ENCODE measurements at regions not wholly inside any gene's neighbourhood (a gene's known extent, or its start where the extent isn't known, plus 50 kb on each side); places are given as distances from the start of the nearest gene placed in this dataset.
"Not testable (repeated sequence)": the region's sequence is repeated elsewhere in the genome, so short reads cannot be mapped to it uniquely, and the experiment has no call there.

DNA sequence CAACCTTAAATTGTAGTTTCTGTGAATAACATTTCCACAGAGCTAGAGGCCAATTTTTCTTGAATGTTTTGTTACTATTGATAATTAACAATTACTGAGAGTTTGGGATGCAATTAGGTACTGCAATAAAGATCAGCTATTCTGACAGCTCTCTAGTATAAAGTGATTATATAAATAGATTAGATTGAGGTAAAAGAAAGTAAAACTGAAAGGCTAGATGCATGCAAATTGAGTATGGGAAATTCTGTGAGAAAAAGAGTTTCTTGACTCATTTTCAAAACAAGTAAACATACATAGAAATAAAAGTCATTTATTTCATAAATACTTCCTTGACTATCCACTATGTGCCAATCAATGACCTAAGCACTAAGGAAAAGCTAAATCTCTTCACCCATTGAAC is 1087.5 kb upstream of the ATXN8OS start:
- no peak for DNase-seq
- in situ Hi-C loops (cut with MboI; ENCODE audit: low pct_unique_long_range_greater_than_20kb, low sequenced_read_pairs) = no loop called here

DNA sequence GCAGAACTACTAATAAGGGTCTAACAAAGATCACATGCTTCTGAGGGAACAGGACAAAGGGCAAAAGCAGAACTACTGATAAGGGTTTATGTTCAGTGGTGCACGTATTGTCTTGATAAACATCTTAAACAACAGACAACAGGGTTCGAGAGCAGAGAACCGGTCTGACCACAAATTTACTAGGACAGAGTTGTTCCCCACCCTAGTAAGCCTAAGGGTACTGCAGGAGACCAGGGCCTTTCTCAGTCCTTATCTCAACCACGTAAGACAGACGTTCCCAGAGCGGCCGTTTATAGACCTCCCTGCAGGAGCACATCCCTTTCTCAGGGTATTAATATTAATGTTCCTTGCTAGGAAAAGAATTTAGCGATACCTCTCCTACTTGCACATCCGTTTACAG is 1089.5 kb upstream of the ATXN8OS start:
- in situ Hi-C loops (cut with MboI; ENCODE audit: low pct_unique_long_range_greater_than_20kb, low sequenced_read_pairs) = not testable (repeated sequence)
- peak; percentile 65 for DNase-seq

DNA sequence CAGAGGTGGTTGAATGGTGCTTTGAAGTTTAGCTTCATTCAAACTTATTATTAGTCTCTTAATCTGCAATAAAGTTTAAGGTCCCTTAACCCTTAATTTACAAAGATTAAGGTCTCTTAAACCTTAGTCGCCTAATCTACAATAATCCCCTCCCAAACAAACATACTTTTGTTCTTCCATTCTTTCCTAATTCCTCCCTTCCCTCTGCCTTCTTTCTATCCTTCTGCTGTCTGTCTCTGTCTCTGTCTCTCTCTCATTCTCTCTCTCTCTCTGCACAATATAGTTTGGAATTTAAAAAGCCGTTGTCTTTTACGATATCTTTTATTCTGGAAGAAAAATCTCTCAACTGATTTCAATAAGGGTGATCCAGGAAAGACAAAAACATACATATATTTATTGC is 1096.8 kb upstream of the ATXN8OS start:
- DNase-seq = no peak
- in situ Hi-C loops (cut with MboI; ENCODE audit: low pct_unique_long_range_greater_than_20kb, low sequenced_read_pairs) = no loop called here

DNA sequence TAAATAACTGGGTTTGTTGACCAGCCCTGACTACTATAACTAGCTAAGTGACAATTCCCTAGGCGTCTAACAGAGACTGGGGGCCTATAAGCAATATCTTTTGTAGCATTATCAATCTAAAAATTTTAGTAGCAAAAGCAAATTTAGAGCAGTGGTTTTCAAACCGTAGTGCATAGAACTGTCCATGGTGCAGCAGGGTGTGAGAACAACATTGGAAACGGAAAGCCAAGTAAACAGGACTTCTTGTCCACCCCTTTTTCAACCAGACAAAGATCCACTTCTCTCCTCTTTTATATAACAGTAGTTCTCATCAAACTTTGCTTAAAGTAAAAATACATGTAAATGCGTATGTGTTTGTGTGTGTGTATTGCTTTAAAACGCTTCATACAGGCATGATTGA is 1099.1 kb upstream of the ATXN8OS start:
- in situ Hi-C loops (cut with MboI; ENCODE audit: low pct_unique_long_range_greater_than_20kb, low sequenced_read_pairs) = no loop called here
- DNase-seq = no peak

DNA sequence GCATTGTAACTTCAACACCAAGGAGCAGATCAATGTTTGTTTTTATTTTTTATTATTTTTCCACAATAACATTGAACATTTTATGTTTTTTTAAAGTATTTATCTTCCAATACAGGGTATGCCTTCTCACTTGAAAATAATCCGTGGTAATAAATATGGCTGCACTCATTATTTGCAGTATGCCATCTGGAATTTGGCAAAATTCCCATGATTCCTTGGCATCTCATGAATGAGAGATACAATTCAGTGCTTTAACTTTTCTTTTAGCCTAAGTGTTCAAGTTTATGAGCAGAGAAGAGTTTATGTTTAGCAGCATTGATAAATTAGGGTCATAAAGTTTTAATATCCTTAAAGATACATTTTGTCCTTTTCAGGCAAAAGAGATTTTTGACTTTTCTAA is 1109.6 kb upstream of the ATXN8OS start:
- in situ Hi-C loops (cut with MboI; ENCODE audit: low pct_unique_long_range_greater_than_20kb, low sequenced_read_pairs) = no loop called here
- DNase-seq = no peak

DNA sequence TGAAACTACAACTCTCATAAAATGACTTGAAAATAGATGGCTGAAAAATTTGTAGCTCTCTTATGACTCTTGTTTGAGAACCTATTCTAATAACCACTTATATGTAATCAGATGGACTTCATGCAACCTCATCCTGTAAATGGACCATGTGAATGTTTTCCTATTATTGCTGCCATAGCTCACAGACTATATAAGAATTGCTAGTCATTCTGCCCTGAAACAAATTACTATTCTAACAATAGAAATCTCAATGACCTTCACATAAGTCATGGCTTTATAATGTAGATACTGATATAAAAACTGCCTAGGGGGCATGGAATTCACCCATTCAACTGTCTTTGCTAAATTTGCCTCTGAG is 1111.0 kb upstream of the ATXN8OS start:
- DNase-seq = no peak
- in situ Hi-C loops (cut with MboI; ENCODE audit: low pct_unique_long_range_greater_than_20kb, low sequenced_read_pairs) = no loop called here

DNA sequence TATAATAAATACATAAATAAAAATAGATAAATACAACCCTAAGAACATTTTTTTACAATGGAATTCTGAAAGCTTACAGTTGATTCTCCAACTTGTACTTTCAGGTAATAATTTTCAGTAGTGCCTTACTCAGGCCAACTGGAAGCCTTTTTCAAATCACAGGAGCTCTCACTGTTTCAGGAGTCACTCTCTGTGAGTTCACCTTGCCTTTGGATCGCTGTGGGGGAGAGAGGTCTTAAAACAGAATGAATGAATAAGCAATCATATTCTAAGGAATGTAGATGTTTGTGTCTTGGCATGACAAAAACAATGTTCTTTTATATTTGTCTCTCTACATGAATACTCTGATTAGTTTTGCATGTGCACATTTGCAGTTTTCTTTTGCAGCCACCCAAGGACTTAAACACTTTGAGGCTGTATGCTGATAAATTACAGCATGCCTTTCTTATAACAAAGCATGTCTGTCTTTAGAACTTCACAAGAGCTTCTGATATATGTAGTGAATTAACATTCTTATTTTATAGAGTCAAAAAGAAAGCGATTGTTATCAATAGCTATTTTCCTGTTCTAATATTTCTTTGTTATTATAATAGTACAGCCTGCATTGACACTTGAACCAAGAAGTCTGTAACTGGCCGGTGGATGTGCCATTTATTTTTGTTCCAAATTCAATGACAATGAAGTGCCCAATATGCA is 1111.5 kb upstream of the ATXN8OS start:
- in situ Hi-C loops (cut with MboI; ENCODE audit: low pct_unique_long_range_greater_than_20kb, low sequenced_read_pairs) = no loop called here
- DNase-seq = no peak

DNA sequence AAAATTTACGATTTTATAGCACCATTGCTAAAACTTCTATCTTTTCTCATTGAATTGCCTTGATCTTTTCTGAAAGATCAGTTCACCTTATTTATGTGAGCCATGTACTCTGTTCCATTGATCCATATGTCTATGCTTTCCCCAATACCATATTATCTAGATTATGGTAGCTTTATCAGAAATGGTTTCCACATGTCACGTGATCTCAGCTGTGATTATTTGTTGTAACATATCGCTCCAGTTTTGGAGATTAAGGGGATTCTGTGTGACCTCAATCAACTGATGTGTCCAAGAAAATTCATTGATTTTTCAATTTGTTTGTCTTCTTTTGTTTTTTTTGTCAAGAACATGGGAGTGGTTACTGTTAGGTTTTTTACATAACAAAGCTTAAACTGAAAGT is 1114.5 kb upstream of the ATXN8OS start:
- in situ Hi-C loops (cut with MboI; ENCODE audit: low pct_unique_long_range_greater_than_20kb, low sequenced_read_pairs) = no loop called here
- DNase-seq = no peak

DNA sequence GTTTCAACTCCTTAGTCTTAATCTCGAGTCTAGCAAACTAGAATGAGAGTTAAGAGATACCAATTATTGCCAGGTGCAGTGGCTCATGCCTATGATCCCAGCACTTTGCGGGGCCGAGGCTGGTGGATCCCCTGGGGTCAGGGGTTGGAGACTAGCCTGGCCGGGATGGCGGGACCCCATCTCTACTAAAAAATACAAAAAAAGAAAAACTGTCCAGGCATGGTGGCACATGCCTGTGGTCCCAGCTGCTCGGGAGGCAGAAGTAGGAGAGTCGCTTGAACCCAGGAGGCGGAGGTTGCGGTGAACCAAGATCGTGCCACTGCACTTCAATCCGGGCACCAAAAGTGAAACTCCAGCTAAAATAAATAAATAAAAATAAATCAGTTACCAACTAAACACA is 1119.5 kb upstream of the ATXN8OS start:
- in situ Hi-C loops (cut with MboI; ENCODE audit: low pct_unique_long_range_greater_than_20kb, low sequenced_read_pairs) = no loop called here
- DNase-seq = no peak

DNA sequence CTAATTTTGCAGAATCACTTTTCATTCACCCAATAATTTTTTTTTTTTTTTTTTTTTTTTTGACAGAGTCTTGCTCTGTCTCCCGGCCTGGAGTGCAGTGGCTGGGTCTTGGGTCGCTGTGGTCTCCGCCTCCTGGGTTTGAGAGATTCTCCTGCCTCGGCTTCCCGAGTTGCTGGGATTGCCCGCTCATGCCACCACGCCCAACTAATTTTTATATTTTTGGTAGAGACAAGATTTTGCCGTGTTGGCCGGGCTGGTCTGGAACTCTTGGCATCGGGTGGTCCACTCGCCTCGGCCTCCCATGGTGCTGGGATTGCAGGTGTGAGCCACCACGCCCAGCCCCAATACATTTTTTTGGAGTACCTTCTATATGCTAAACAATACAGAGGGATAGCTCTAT is 1120.0 kb upstream of the ATXN8OS start:
- no peak for DNase-seq
- in situ Hi-C loops (cut with MboI; ENCODE audit: low pct_unique_long_range_greater_than_20kb, low sequenced_read_pairs) = no loop called here

DNA sequence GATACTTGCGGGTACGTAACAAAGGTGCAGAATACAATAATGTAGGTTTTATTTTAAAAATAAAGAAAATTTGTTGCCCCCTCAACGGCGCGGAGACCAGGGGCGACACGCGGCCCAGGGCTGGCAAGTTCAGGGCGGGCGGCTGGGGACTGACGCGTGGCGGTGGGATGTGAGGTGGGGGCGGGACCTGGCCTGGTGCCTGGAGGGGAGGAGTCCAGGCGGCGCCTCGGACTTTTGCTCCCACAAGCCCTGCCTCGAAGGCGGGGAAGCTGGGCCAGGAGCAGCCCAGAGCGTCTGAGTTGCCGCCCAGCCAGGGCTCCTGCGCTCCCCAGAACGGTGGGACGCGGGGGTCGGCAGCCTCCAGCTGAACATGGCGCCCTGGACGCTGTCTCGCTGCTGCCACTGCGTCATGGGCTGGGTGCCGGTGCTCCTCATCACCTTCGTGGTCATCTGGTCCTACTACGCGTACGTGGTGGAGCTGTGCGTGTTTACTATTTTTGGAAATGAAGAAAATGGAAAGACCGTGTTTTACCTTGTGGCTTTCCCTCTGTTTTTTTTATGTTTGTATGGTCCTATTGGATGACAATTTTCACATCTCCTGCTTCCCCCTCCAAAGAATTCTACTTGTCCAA is 1122.8 kb upstream of the ATXN8OS start:
- in situ Hi-C loops (cut with MboI; ENCODE audit: low pct_unique_long_range_greater_than_20kb, low sequenced_read_pairs) = no loop called here
- no peak for DNase-seq

DNA sequence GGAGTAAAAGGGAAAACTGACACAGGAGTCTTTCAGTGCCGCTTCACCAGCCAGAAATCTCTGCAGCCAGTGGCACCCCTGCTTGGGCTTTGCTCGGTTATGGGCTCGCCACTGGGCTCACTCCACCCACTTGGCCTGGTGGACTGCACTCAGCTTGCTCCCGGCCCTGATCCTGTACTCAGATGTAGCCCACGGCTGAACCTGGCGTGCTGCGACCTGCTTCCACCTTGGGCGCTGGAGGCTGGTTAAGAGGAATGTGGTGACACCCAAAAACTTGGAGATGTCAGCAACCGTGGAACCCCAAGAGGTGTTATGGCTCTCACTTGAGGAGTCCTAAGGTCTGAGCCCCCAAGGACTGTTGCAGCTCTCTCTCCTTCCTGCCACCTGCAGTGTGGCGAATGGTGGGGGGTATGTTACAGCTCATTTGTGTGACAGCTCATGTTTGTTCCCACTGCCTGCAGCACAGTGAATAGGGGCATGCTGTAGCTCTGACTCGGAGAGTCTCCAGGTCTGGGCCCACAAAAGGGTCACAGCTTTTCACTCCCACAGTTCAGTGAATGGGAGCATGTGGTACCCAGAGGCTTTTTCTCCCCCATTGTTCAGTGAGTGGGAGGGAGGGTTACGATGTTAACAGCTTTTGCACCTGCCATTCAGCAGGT is 1124.5 kb upstream of the ATXN8OS start:
- in situ Hi-C loops (cut with MboI; ENCODE audit: low pct_unique_long_range_greater_than_20kb, low sequenced_read_pairs) = no loop called here
- no peak for DNase-seq

DNA sequence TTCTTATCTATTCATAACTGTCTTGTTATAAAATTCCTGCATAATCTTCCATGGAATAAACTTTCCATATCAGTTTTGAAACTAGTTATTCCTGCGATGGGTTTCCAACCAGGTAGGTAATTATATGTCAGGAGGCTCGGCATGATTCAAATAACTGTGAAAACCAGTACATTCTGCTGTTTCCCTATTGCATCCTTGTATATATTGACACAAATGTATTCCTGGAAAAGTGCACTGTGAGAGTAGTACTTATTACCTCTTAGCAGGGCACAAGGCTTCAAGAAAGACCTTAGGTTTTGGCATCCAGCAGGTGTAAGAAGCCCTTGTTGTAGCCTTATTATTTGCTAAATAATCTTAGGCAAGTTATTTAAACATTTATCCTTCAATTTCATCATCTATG is 1131.3 kb upstream of the ATXN8OS start:
- DNase-seq = no peak
- in situ Hi-C loops (cut with MboI; ENCODE audit: low pct_unique_long_range_greater_than_20kb, low sequenced_read_pairs) = no loop called here

DNA sequence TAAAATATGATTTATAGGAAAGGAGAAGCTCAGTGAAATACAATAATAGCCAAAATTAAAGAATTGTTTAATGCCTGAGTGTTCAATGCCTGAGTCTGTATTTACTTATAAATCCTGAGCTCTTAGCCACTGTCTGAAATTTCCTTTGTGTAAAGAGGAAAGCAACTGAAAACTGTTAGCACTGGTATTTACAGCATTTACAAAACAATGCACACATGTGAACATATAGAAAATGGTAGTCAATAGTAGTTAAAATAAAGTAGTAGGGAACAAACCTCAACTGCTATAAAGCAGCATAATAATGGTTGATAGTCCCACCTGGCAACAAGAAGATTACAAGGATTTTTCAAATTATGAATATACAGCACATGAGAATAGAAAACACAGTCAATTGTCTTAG is 1137.1 kb upstream of the ATXN8OS start:
- in situ Hi-C loops (cut with MboI; ENCODE audit: low pct_unique_long_range_greater_than_20kb, low sequenced_read_pairs) = no loop called here
- DNase-seq = no peak

DNA sequence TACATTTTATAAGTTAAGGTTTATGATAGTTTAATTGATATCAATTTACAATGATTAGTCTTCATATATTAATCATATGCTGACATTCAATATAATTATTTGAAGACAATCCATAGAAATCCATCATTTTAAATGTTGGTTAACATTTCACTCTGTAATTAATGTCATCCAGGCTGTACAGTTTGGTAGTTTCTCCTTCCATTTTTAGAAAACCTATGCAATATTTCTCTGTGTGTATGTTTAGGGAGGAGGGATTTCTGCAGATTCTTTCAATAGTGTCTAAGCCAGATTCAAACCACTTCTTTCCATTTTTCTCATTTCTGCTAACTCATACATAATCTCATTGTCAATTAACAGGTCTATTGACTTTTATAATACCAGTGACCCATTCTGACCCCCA is 1159.0 kb upstream of the ATXN8OS start:
- no peak for DNase-seq
- in situ Hi-C loops (cut with MboI; ENCODE audit: low pct_unique_long_range_greater_than_20kb, low sequenced_read_pairs) = no loop called here

DNA sequence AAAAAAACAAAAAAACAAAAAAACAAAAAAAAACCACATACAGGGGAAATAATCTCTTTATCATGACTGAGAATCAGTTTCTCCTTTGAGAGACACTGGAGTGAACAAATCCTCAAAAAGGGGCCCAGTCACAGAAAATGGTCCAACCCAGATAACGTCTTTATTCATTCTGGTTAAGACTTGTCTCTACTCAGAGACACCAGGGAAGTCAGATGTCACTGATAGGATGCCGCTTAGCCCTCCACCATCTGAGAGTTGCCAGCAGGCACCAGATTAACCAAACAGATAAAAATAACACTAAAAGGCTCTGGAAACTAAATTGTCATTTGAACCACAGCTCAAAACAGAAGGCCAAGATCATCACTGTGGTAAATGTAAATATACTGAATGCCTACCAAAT is 1163.4 kb upstream of the ATXN8OS start:
- DNase-seq = no peak
- in situ Hi-C loops (cut with MboI; ENCODE audit: low pct_unique_long_range_greater_than_20kb, low sequenced_read_pairs) = no loop called here

DNA sequence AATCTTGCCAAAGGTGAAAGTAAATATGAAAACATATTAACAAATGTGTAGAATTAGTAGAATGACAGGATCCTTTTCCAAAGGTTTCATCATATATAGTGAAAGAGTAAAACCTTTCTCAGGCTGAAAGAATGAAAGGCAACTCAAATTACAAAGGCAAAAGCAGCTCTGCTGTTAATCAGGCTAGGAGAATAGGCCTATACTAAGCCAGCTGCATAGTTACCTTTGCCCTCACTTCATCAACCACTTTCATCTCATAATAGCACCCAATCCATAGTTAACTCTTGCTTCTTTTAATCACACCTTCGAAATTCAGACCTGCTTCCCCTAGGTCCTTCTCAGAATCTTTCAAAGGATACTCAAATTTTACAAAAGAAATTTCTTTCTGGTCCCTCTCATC is 1167.6 kb upstream of the ATXN8OS start:
- DNase-seq = no peak
- in situ Hi-C loops (cut with MboI; ENCODE audit: low pct_unique_long_range_greater_than_20kb, low sequenced_read_pairs) = no loop called here

DNA sequence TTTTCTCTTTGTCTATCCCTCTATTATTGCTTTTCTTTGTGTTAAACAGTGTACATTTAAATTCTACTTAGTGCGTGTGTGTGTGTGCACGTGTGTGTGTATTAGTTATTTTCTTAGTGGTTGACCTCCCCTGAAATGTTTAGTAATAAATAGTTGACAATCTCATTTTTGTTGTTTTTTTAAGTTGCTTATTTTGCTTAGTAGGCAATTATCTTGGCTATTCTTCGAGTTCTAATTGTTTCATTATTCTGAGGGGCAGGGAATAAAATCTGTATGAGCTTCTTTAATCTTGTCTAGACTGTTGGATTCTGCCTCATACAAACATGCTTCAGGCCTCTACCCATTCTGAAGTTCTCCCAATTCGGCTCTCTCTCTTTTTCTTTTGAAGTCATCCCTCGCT is 1169.0 kb upstream of the ATXN8OS start:
- DNase-seq = no peak
- in situ Hi-C loops (cut with MboI; ENCODE audit: low pct_unique_long_range_greater_than_20kb, low sequenced_read_pairs) = no loop called here

DNA sequence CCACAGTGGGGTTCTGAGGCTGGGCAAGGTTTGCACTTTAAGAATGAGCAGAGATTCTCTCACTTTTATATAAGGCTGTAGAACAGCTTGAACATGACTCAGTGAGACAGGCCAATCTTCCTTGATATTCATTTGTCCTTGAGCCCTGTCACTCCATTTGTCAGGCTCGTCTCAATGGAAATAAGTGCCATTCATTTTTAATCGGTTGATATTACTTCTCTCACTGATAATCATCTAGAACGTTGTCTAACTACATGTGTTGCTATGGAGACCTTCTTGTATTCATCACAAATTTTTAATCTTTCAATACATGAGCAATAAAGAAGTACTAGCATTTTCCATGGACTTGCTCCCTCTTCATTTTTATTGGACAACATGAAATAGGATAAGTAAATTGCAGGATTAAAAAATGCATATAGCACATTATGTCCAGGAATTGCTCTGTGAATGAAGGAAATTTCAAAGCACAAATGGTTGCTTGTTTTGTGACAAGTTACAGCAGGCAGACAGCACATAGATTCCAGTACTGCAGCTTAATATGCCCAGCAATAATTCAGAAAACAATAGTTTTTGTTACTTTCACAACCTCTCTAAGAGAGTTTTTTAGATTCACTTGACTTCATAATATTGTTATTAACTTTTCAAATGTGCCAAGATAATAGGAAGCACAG is 1178.4 kb upstream of the ATXN8OS start:
- in situ Hi-C loops (cut with MboI; ENCODE audit: low pct_unique_long_range_greater_than_20kb, low sequenced_read_pairs) = no loop called here
- DNase-seq = no peak

DNA sequence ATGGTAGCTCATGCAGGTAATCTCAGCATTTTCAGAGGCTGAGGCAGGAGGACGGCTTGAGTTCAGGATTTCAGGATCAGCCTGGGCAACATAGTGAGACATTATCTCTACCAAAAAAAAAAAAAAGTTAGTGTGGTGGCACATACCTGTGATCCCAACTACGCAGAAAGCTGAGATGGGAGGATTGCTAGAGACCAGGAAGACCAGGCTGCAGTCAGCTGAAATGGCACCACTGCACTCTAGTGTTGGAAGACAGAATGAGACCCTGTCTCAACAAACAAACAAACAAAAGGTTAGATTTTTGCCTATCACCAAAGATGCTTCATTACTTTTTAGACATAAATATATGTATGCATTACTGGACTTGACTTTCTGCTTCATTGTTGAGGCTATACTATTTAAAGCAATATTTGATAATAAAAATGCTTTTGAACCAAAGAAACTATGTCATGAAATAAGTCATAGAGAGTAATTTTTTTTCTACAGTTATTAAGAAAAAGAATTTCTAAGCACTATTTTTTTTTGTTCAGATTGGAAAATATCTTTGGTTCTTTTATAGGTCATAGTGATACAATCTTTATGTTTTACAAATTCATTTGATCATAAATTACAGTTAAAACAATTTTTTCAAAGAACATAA is 1180.1 kb upstream of the ATXN8OS start:
- in situ Hi-C loops (cut with MboI; ENCODE audit: low pct_unique_long_range_greater_than_20kb, low sequenced_read_pairs) = no loop called here
- peak; percentile 60 for DNase-seq
